Keratinocyte (primary cell): ENCODE measurements at regions not wholly inside any gene's neighbourhood (a gene's known extent, or its start where the extent isn't known, plus 50 kb on each side); places are given as distances from the start of the nearest gene placed in this dataset.

ENCODE experiments used
- DNase-seq: peaks from one replicate; pipeline ENCODE4 v3.0.0-alpha.2; 2011; ENCODE audit warnings: low read depth, missing footprints, low spot score
- FAIRE-seq: peaks from 2 replicates; lab custom pipeline; 2011; peaks lifted over from hg19 to GRCh38; lab: Jason Lieb, UNC
- H2AFZ ChIP-seq: 2 replicates; pipeline ENCODE4 v1.6.0; 2012; ENCODE audit warnings: low read length, control low read depth, inconsistent platforms; ENCODE audit not compliant: control insufficient read depth
- H3K27ac ChIP-seq: 2 replicates; pipeline ENCODE4 v1.5.1; 2011; ENCODE audit warnings: low read length; ENCODE audit not compliant: control insufficient read depth, insufficient read depth
- H3K27me3 ChIP-seq: 3 replicates; pipeline ENCODE4 v1.6.0; 2011; ENCODE audit warnings: low read length; ENCODE audit not compliant: control insufficient read depth, insufficient read depth; ENCODE audit errors: extremely low read depth
- H3K36me3 ChIP-seq, 2 experiments: 2 replicates in 1 of 2; 3 replicates in 1 of 2; pipeline ENCODE4 v1.5.1; 2011; ENCODE audit warnings: low read length in 2 of 2, mild to moderate bottlenecking in 1 of 2; ENCODE audit not compliant: control insufficient read depth in 2 of 2, insufficient read depth in 2 of 2; ENCODE audit errors: extremely low read depth in 1 of 2
- H3K4me1 ChIP-seq: 3 replicates; pipeline ENCODE4 v1.5.1; 2011; ENCODE audit warnings: low read length; ENCODE audit not compliant: control insufficient read depth, insufficient read depth; ENCODE audit errors: extremely low read depth
- H3K4me2 ChIP-seq: 3 replicates; pipeline ENCODE4 v1.6.0; 2011; ENCODE audit warnings: low read depth, low read length; ENCODE audit not compliant: control insufficient read depth, insufficient read depth; ENCODE audit errors: extremely low read depth
- H3K4me3 ChIP-seq, 3 experiments: fragments of 200-600 bp in 1 of 3; sonication (generic) in 1 of 3; 2 replicates in 2 of 3; 3 replicates in 1 of 3; pipeline ENCODE4 v1.5.1; 2011 to 2016; ENCODE audit warnings: low read length in 3 of 3, mild to moderate bottlenecking in 3 of 3, control low read depth in 2 of 3, inconsistent platforms in 1 of 3, low read depth in 1 of 3, mixed read lengths in 1 of 3, mixed run types in 1 of 3, moderate library complexity in 1 of 3; ENCODE audit not compliant: control insufficient read depth in 2 of 3, insufficient read depth in 2 of 3; ENCODE audit errors: extremely low read depth in 1 of 3
- H3K79me2 ChIP-seq: 2 replicates; pipeline ENCODE4 v1.6.0; 2012; ENCODE audit warnings: low read length; ENCODE audit not compliant: control insufficient read depth, insufficient read depth
- H3K9ac ChIP-seq: 3 replicates; pipeline ENCODE4 v1.6.0; 2011; ENCODE audit warnings: low read length; ENCODE audit not compliant: control insufficient read depth, insufficient read depth; ENCODE audit errors: extremely low read depth
- H3K9me1 ChIP-seq: 3 replicates; pipeline ENCODE4 v1.6.0; 2011; ENCODE audit warnings: low read length; ENCODE audit not compliant: control insufficient read depth, insufficient read depth; ENCODE audit errors: extremely low read depth
- H3K9me3 ChIP-seq: 2 replicates; pipeline ENCODE4 v1.5.1; 2012; ENCODE audit warnings: low read depth, low read length; ENCODE audit not compliant: control insufficient read depth
- H4K20me1 ChIP-seq: 3 replicates; pipeline ENCODE4 v1.6.0; 2011; ENCODE audit warnings: low read length; ENCODE audit not compliant: control insufficient read depth, insufficient read depth; ENCODE audit errors: extremely low read depth
- EZH2 ChIP-seq: IDR thresholded peaks from one replicate; pipeline ENCODE4 v1.6.1; 2012; ENCODE audit warnings: inconsistent platforms, mild to moderate bottlenecking, low read length, moderate library complexity
- dilution Hi-C: fragments of 300-500 bp; cut with MboI; formaldehyde crosslinking; loops from one replicate; pipeline ENCODE4 v1.7.0; 2020; ENCODE audit warnings: low sequenced_read_pairs; ENCODE audit not compliant: extremely low pct_ligation_motif_present
- TF ChIP-seq, protein P1 (sequence below), 3 experiments: IDR thresholded peaks in 1 of 3; conservative IDR thresholded peaks in 1 of 3; optimal IDR thresholded peaks in 1 of 3; 2 replicates in 2 of 3; 3 replicates in 1 of 3; pipeline versions ENCODE3 to v1.5.1; 2011; ENCODE audit warnings: low read length in 3 of 3, mild to moderate bottlenecking in 3 of 3, moderate library complexity in 2 of 3, control low read depth in 1 of 3, inconsistent platforms in 1 of 3; ENCODE audit not compliant: insufficient read depth in 2 of 3; ENCODE audit errors: extremely low read depth in 1 of 3

DNA sequence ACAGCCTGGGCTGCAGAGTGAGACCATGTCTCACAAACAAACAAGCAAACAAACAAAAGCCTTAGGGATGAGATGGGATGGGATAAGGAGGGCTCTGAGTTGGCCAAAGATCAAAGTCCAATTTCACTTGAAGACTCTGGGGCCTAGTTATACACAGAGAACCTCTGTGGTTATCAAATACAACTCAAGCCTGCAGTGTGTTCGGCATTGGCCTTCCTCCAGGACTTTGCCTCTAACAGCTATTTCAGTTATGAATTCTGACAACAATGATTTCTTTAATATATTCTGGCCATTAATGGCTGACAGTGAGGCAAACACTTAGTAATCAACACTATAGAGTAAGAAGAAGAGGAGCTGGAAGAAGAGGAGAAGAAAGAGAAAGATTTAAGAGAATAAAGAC lies 171.1 kb downstream of the PDGFRA start:
- DNase-seq, result no peak
- TF ChIP-seq EZH2, result no peak
- TF ChIP-seq, protein P1, sequence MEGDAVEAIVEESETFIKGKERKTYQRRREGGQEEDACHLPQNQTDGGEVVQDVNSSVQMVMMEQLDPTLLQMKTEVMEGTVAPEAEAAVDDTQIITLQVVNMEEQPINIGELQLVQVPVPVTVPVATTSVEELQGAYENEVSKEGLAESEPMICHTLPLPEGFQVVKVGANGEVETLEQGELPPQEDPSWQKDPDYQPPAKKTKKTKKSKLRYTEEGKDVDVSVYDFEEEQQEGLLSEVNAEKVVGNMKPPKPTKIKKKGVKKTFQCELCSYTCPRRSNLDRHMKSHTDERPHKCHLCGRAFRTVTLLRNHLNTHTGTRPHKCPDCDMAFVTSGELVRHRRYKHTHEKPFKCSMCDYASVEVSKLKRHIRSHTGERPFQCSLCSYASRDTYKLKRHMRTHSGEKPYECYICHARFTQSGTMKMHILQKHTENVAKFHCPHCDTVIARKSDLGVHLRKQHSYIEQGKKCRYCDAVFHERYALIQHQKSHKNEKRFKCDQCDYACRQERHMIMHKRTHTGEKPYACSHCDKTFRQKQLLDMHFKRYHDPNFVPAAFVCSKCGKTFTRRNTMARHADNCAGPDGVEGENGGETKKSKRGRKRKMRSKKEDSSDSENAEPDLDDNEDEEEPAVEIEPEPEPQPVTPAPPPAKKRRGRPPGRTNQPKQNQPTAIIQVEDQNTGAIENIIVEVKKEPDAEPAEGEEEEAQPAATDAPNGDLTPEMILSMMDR (optimal IDR thresholded peaks at IDR 0.05 in 1 of 3, IDR thresholded peaks at IDR 0.05 in 1 of 3, conservative IDR thresholded peaks at IDR 0.05 in 1 of 3; ENCODE audit: extremely low read depth in 1 of 3, insufficient read depth in 2 of 3, low read length in 3 of 3), result no peak
- no peaks in the 10 kb centered on the region for H4K20me1 ChIP-seq
- no peak overlapping the region for H3K9ac ChIP-seq
- no peak overlapping the region for H2AFZ ChIP-seq
- H3K9me1 ChIP-seq, result no peaks in the 10 kb centered on the region
- H3K36me3 ChIP-seq, result no peaks in the 10 kb centered on the region
- dilution Hi-C loops, result no loop called here
- H3K27ac ChIP-seq, result no peak overlapping the region
- no peaks in the 10 kb centered on the region for H3K4me1 ChIP-seq
- no peak overlapping the region for H3K4me3 ChIP-seq
- no peaks in the 10 kb centered on the region for H3K9me3 ChIP-seq
- peaks cover 3% of the 10 kb centered on the region for H3K27me3 ChIP-seq
- FAIRE-seq, result no peak
- no peaks in the 10 kb centered on the region for H3K79me2 ChIP-seq
- H3K4me2 ChIP-seq, result no peak overlapping the region

DNA sequence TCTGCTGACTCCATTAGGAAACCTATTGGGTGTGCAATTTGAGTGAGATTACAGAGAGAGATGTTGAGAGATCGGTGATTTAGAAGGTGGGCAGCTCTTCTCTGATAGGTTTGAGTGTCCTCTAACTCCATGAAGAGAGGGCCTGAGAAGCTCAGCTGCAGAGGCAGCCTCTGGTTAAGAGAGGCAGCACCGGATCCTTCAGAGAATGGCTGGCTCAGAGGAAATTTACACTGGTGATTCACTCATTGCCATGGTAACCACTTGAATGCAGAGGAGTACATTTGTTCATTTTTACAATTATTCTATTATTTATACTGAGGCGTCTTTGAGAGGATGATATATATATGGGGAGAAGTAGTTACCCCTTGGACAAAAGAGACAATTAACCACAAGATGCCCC lies 171.7 kb downstream of the PDGFRA start:
- Histone ChIP-seq H3K4me2 (no peak overlapping the region), H3K27me3 (peaks cover 3% of the 10 kb centered on the region), H3K36me3 (no peaks in the 10 kb centered on the region), H3K9me1 (no peaks in the 10 kb centered on the region), H3K9me3 (no peaks in the 10 kb centered on the region), H3K79me2 (no peaks in the 10 kb centered on the region), H3K9ac (no peak overlapping the region), H4K20me1 (no peaks in the 10 kb centered on the region), H3K4me3 (no peak overlapping the region), H3K27ac (no peak overlapping the region), H3K4me1 (no peaks in the 10 kb centered on the region), H2AFZ (no peak overlapping the region)
- no peak for DNase-seq
- TF ChIP-seq EZH2, result no peak
- TF ChIP-seq, protein P1 (optimal IDR thresholded peaks at IDR 0.05 in 1 of 3, IDR thresholded peaks at IDR 0.05 in 1 of 3, conservative IDR thresholded peaks at IDR 0.05 in 1 of 3; ENCODE audit: extremely low read depth in 1 of 3, insufficient read depth in 2 of 3, low read length in 3 of 3), result no peak
- dilution Hi-C loops, result no loop called here
- FAIRE-seq, result no peak
